ENCODE measurements at regions not wholly inside any gene's neighbourhood (a gene's known extent, or its start where the extent isn't known, plus 50 kb on each side); places are given as distances from the start of the nearest gene placed in this dataset.

GRCh38 chr3:54062546-54062945 lies 59.8 kb upstream of the CACNA2D3 start:
- no peaks in the 10 kb centered on the region for H3K27me3 ChIP-seq (ENCODE audit: insufficient read depth, low read length, poor library complexity)
- no peak overlapping the region for H3K4me2 ChIP-seq (ENCODE audit: insufficient read depth, low read length)
- no peaks in the 10 kb centered on the region for H3K4me1 ChIP-seq (ENCODE audit: insufficient read depth, low read length)
- TF ChIP-seq CTCF (IDR thresholded peaks at IDR 0.05; ENCODE audit: borderline replicate concordance, extremely low read depth, low read length, poor library complexity, severe bottlenecking) (no peak), EZH2 (IDR thresholded peaks at IDR 0.05; ENCODE audit: borderline replicate concordance, low read depth, low read length, severe bottlenecking) (no peak)
- no peak overlapping the region for H3K9ac ChIP-seq (ENCODE audit: low read depth, low read length)
- no peaks in the 10 kb centered on the region for H3K36me3 ChIP-seq (ENCODE audit: insufficient read depth, low read length)
- no peak overlapping the region for H3K4me3 ChIP-seq (ENCODE audit: low read depth in 1 of 2, low read length in 2 of 2)
- ATAC-seq (ENCODE audit: insufficient read depth, low read depth) (no peak), DNase-seq (no peak)
- H3K27ac ChIP-seq (ENCODE audit: low read length), result no peak overlapping the region
- H3K9me3 ChIP-seq (ENCODE audit: insufficient read depth, low read length, severe bottlenecking), result no peaks in the 10 kb centered on the region
- no peak overlapping the region for H2AFZ ChIP-seq (ENCODE audit: low read depth, low read length)
- H4K20me1 ChIP-seq (ENCODE audit: insufficient read depth, low read length), result no peaks in the 10 kb centered on the region
- H3K79me2 ChIP-seq (ENCODE audit: insufficient read depth, low read length), result no peaks in the 10 kb centered on the region

DNA sequence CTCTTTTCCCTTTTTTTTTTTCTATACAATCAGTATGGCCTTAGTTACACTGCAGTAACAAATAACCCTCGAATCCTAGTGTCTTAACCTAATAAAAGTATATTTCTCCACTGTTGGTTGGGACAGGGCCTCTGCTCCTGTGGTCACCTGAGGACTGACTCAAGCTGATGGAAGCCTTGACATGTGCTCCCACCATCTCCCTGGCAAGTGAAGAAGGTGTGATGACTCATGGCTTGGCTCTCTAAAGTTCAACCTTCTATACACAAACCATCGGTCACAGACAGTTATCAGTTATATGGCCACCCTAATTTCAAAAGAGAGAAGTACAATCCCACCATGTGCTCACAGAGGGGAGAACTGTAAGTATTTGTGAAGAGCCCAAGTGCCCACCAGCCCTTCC lies 65.8 kb upstream of the CACNA2D3 start:
- no peak for ATAC-seq (ENCODE audit: insufficient read depth, low read depth)
- Histone ChIP-seq H3K4me2 (ENCODE audit: insufficient read depth, low read length) (no peak overlapping the region), H2AFZ (ENCODE audit: low read depth, low read length) (no peak overlapping the region), H3K9ac (ENCODE audit: low read depth, low read length) (no peak overlapping the region), H3K27ac (ENCODE audit: low read length) (no peak overlapping the region), H3K79me2 (ENCODE audit: insufficient read depth, low read length) (no peaks in the 10 kb centered on the region), H3K36me3 (ENCODE audit: insufficient read depth, low read length) (no peaks in the 10 kb centered on the region), H3K4me3 (ENCODE audit: low read depth in 1 of 2, low read length in 2 of 2) (no peak overlapping the region), H3K27me3 (ENCODE audit: insufficient read depth, low read length, poor library complexity) (peaks cover 7% of the 10 kb centered on the region), H3K4me1 (ENCODE audit: insufficient read depth, low read length) (no peaks in the 10 kb centered on the region), H3K9me3 (ENCODE audit: insufficient read depth, low read length, severe bottlenecking) (no peaks in the 10 kb centered on the region), H4K20me1 (ENCODE audit: insufficient read depth, low read length) (no peaks in the 10 kb centered on the region)
- no peak for TF ChIP-seq EZH2 (IDR thresholded peaks at IDR 0.05; ENCODE audit: borderline replicate concordance, low read depth, low read length, severe bottlenecking)
- no peak for TF ChIP-seq CTCF (IDR thresholded peaks at IDR 0.05; ENCODE audit: borderline replicate concordance, extremely low read depth, low read length, poor library complexity, severe bottlenecking)
- DNase-seq, result no peak

DNA sequence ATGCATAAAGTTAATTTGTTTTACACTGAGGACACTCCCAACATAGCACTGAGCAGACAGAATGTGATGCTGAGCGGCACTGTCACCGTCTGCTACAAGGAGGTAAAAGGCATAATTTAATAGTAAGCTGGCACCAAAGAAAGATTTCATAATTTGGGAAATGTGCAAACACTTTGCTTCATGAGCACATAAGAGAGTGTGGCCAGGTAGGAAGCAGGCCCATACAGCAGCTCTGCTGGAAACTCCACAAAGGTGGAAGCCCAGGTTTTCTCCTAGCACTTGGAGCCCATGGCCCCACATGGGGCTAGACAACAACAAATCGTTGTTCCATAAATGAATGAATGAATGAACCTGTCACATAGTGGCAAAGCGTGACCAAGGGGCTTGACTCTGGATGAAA lies 68.5 kb upstream of the CACNA2D3 start:
- TF ChIP-seq CTCF (IDR thresholded peaks at IDR 0.05; ENCODE audit: borderline replicate concordance, extremely low read depth, low read length, poor library complexity, severe bottlenecking) (no peak), EZH2 (IDR thresholded peaks at IDR 0.05; ENCODE audit: borderline replicate concordance, low read depth, low read length, severe bottlenecking) (no peak)
- no peak for DNase-seq
- no peaks in the 10 kb centered on the region for H3K36me3 ChIP-seq (ENCODE audit: insufficient read depth, low read length)
- H3K79me2 ChIP-seq (ENCODE audit: insufficient read depth, low read length), result no peaks in the 10 kb centered on the region
- H3K4me3 ChIP-seq (ENCODE audit: low read depth in 1 of 2, low read length in 2 of 2), result no peak overlapping the region
- H3K4me2 ChIP-seq (ENCODE audit: insufficient read depth, low read length), result no peak overlapping the region
- no peak overlapping the region for H3K9ac ChIP-seq (ENCODE audit: low read depth, low read length)
- no peak for ATAC-seq (ENCODE audit: insufficient read depth, low read depth)
- H3K27ac ChIP-seq (ENCODE audit: low read length), result no peak overlapping the region
- peaks cover 15% of the 10 kb centered on the region for H3K27me3 ChIP-seq (ENCODE audit: insufficient read depth, low read length, poor library complexity)
- H3K4me1 ChIP-seq (ENCODE audit: insufficient read depth, low read length), result no peaks in the 10 kb centered on the region
- H3K9me3 ChIP-seq (ENCODE audit: insufficient read depth, low read length, severe bottlenecking), result no peaks in the 10 kb centered on the region
- no peaks in the 10 kb centered on the region for H4K20me1 ChIP-seq (ENCODE audit: insufficient read depth, low read length)
- H2AFZ ChIP-seq (ENCODE audit: low read depth, low read length), result no peak overlapping the region

DNA sequence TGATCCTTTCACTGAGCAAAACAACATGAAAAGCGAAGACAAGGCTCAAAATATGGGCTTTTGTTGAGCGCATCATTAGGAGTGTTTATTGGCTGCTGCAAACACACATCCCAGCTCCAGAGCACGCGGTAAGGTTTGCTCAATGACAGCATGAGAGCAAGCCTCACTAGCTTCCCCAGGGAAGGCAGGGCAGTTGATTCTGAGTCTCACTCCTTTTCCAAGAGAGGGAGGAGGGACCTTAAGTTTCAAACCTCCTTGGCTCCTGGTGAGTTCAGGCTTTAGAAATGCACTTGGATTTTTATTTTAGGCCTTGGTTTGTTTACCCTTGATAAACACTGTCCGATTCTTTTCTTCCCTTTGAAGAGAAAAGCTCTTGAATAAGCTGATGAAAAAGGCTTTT lies 69.1 kb upstream of the CACNA2D3 start:
- ATAC-seq (ENCODE audit: insufficient read depth, low read depth), result no peak
- DNase-seq, result no peak
- Histone ChIP-seq H3K36me3 (ENCODE audit: insufficient read depth, low read length) (no peaks in the 10 kb centered on the region), H3K4me1 (ENCODE audit: insufficient read depth, low read length) (no peaks in the 10 kb centered on the region), H3K27ac (ENCODE audit: low read length) (no peak overlapping the region), H3K9me3 (ENCODE audit: insufficient read depth, low read length, severe bottlenecking) (no peaks in the 10 kb centered on the region), H4K20me1 (ENCODE audit: insufficient read depth, low read length) (no peaks in the 10 kb centered on the region), H3K9ac (ENCODE audit: low read depth, low read length) (no peak overlapping the region), H2AFZ (ENCODE audit: low read depth, low read length) (no peak overlapping the region), H3K4me2 (ENCODE audit: insufficient read depth, low read length) (no peak overlapping the region), H3K27me3 (ENCODE audit: insufficient read depth, low read length, poor library complexity) (peaks cover 15% of the 10 kb centered on the region), H3K79me2 (ENCODE audit: insufficient read depth, low read length) (no peaks in the 10 kb centered on the region), H3K4me3 (ENCODE audit: low read depth in 1 of 2, low read length in 2 of 2) (no peak overlapping the region)
- no peak for TF ChIP-seq EZH2 (IDR thresholded peaks at IDR 0.05; ENCODE audit: borderline replicate concordance, low read depth, low read length, severe bottlenecking)
- TF ChIP-seq CTCF (IDR thresholded peaks at IDR 0.05; ENCODE audit: borderline replicate concordance, extremely low read depth, low read length, poor library complexity, severe bottlenecking), result no peak
